Caco-2 (cell line): ENCODE measurements at regions not wholly inside any gene's neighbourhood (a gene's known extent, or its start where the extent isn't known, plus 50 kb on each side); places are given as distances from the start of the nearest gene placed in this dataset.

Source experiments
- BruUV-seq: library from RNA; stranded (reverse); fragments of 400-500 nt; replicated peaks from 2 replicates; lab custom pipeline; 2021; lab: Mats Ljungman, UMichigan
- CTCF ChIA-PET: fragments of 300-600 bp; sonication (Branson Sonifier 250); formaldehyde crosslinking; loops from one replicate; lab custom pipeline; 2022; ENCODE audit warnings: antibody characterized with exemption; lab: Charles Lee
- POLR2A ChIA-PET: fragments of 300-600 bp; sonication (Branson Sonifier 250); formaldehyde crosslinking; loops from one replicate; lab custom pipeline; 2022; ENCODE audit warnings: antibody characterized with exemption; lab: Charles Lee
- DNase-seq, 2 experiments: peaks; one replicate each; pipeline versions ENCODE4 v3.0.0 to v3.0.0-alpha.2; 2020 to 2022
- H3K27me3 ChIP-seq: replicated peaks from 2 replicates; pipeline ENCODE4 v1.6.0; 2011; ENCODE audit warnings: low read length; ENCODE audit not compliant: control insufficient read depth, insufficient read depth
- H3K36me3 ChIP-seq: 2 replicates; pipeline ENCODE4 v1.5.1; 2011; ENCODE audit warnings: low read length; ENCODE audit not compliant: control insufficient read depth, insufficient read depth
- H3K4me1 ChIP-seq: fragments of 250-450 bp; sonication (Bioruptor Pico); 2 replicates; pipeline ENCODE4 v1.5.1; 2020; ENCODE audit warnings: mild to moderate bottlenecking
- H3K4me3 ChIP-seq: 2 replicates; pipeline ENCODE4 v1.5.1; 2011; ENCODE audit warnings: low read depth, mild to moderate bottlenecking, control low read depth, low read length
- H3K9me3 ChIP-seq: fragments of 250-450 bp; sonication (Bioruptor Pico); 2 replicates; pipeline ENCODE4 v1.5.1; 2020; ENCODE audit warnings: mild to moderate bottlenecking, moderate library complexity
- H3K27ac Mint-ChIP-seq: one replicate; pipeline ENCODE4 v1.8.0; 2022; ENCODE audit warnings: mixed read lengths; ENCODE audit not compliant: unreplicated experiment
- H3K27me3 Mint-ChIP-seq: one replicate; pipeline ENCODE4 v1.8.0; 2022; ENCODE audit warnings: mixed read lengths; ENCODE audit not compliant: insufficient read depth, unreplicated experiment
- H3K36me3 Mint-ChIP-seq: one replicate; pipeline ENCODE4 v1.8.0; 2022; ENCODE audit warnings: mild to moderate bottlenecking, mixed read lengths; ENCODE audit not compliant: insufficient read depth, unreplicated experiment
- H3K4me1 Mint-ChIP-seq: one replicate; pipeline ENCODE4 v1.8.0; 2022; ENCODE audit warnings: low read depth, mixed read lengths; ENCODE audit not compliant: unreplicated experiment
- H3K4me3 Mint-ChIP-seq: one replicate; pipeline ENCODE4 v1.8.0; 2022; ENCODE audit warnings: mild to moderate bottlenecking, moderate library complexity, mixed read lengths; ENCODE audit not compliant: unreplicated experiment
- H3K9me3 Mint-ChIP-seq: one replicate; pipeline ENCODE4 v1.8.0; 2022; ENCODE audit warnings: mixed read lengths; ENCODE audit not compliant: unreplicated experiment
- CTCF ChIP-seq, 2 experiments: fragments of 200-600 bp in 1 of 2; IDR thresholded peaks; 1 replicate in 1 of 2; 2 replicates in 1 of 2; pipeline versions ENCODE4 v1.5.1 to v1.8.0; 2011 to 2022; ENCODE audit warnings: antibody characterized with exemption in 1 of 2, control low read depth in 1 of 2, inconsistent platforms in 1 of 2, low read depth in 1 of 2, low read length in 1 of 2, mild to moderate bottlenecking in 1 of 2, moderate library complexity in 1 of 2; ENCODE audit not compliant: insufficient read depth in 1 of 2, severe bottlenecking in 1 of 2, unreplicated experiment in 1 of 2
- intact Hi-C: fragments of 100-400 bp; cut with micrococcal nuclease; formaldehyde crosslinking; loops from one replicate; pipeline ENCODE4 v1.10.0; 2022; ENCODE audit not compliant: unreplicated experiment

DNA sequence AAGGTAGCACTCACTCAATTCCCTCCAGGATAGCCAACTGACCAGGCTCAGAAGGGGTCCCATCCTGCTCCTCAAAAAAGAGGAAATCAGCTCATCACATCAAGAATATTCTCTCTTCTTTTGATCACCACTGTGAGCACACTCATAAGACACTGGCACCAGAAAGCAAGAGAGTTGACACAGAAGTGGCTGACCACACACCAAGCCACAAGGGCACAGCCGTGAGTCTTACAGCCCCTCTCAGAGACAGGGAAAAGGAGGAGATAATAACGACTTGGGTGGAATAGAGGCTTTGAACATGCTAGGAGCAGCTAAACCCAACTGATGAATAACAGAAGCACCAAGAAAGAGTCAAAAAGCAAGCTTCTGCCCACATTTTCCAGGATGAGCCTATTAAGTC, 249.1 kb upstream of the PREP start:
- TF ChIP-seq CTCF (IDR thresholded peaks at IDR 0.05; ENCODE audit: insufficient read depth in 1 of 2, low read depth in 1 of 2, low read length in 1 of 2, severe bottlenecking in 1 of 2, unreplicated experiment in 1 of 2) = no peak
- CTCF ChIA-PET = no interaction called here
- Mint-ChIP-seq H3K4me3 (no peak overlapping the region), H3K27ac (no peak overlapping the region), H3K9me3 (peaks cover 5% of the 10 kb centered on the region), H3K27me3 (no peaks in the 10 kb centered on the region), H3K36me3 (no peaks in the 10 kb centered on the region), H3K4me1 (peaks cover 3% of the 10 kb centered on the region)
- DNase-seq = no peak
- POLR2A ChIA-PET = no interaction called here
- H3K9me3 ChIP-seq = peaks cover 5% of the 10 kb centered on the region; the same call in 1 of the 2 replicates
- H3K4me3 ChIP-seq = no peak overlapping the region
- 0 out of 2 replicates have a peak, but pooled peaks cover 5% of the 10 kb centered on the region for H3K4me1 ChIP-seq
- intact Hi-C loops = no loop called here
- no TSS peak for BruUV-seq
- H3K27me3 ChIP-seq = no peaks in the 10 kb centered on the region
- no peaks in the 10 kb centered on the region for H3K36me3 ChIP-seq

DNA sequence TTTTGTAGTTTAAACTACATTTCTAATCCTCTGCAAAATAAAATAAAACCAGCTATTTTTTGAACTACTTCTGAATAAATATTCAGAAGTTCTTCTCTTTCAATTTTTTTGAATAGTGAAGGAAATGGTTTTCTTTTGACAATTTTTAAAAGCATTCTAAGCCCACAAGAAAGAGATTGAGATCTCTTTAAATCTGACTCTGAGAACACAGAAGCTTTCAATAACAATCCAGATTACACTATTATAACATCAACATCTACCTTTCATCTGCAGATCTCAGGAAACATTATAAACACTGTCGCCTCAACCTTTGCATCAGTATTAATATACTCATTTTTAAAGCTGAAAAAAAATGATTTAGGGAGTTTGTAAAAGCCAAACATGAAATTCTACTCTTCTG, 247.5 kb upstream of the PREP start:
- no peak for TF ChIP-seq CTCF (IDR thresholded peaks at IDR 0.05; ENCODE audit: insufficient read depth in 1 of 2, low read depth in 1 of 2, low read length in 1 of 2, severe bottlenecking in 1 of 2, unreplicated experiment in 1 of 2)

GRCh38 chr6:105649192-105649591, 246.3 kb upstream of the PREP start:
- Mint-ChIP-seq H3K27me3 (no peaks in the 10 kb centered on the region), H3K4me3 (no peak overlapping the region), H3K36me3 (no peaks in the 10 kb centered on the region), H3K4me1 (no peaks in the 10 kb centered on the region), H3K9me3 (no peaks in the 10 kb centered on the region), H3K27ac (no peak overlapping the region)
- peaks cover 16% of the 10 kb centered on the region; the same call in 1 of the 2 replicates for H3K4me1 ChIP-seq
- no TSS peak for BruUV-seq
- ChIA-PET CTCF (no interaction called here), POLR2A (no interaction called here)
- no peak for DNase-seq
- no peak for TF ChIP-seq CTCF (IDR thresholded peaks at IDR 0.05; ENCODE audit: insufficient read depth in 1 of 2, low read depth in 1 of 2, low read length in 1 of 2, severe bottlenecking in 1 of 2, unreplicated experiment in 1 of 2)
- H3K36me3 ChIP-seq = no peaks in the 10 kb centered on the region
- no peak overlapping the region for H3K4me3 ChIP-seq
- H3K9me3 ChIP-seq = no peaks in the 10 kb centered on the region
- intact Hi-C loops = no loop called here
- no peaks in the 10 kb centered on the region for H3K27me3 ChIP-seq

More for the DNA sequence above, 247.5 kb upstream of the PREP start:
- Histone ChIP-seq H3K27me3 (no peaks in the 10 kb centered on the region), H3K4me3 (no peak overlapping the region), H3K4me1 (peaks cover 9% of the 10 kb centered on the region; the same call in 1 of the 2 replicates), H3K9me3 (peaks cover 5% of the 10 kb centered on the region; the same call in 1 of the 2 replicates), H3K36me3 (no peaks in the 10 kb centered on the region)
- Mint-ChIP-seq H3K27me3 (no peaks in the 10 kb centered on the region), H3K36me3 (no peaks in the 10 kb centered on the region), H3K9me3 (no peaks in the 10 kb centered on the region), H3K4me3 (no peak overlapping the region), H3K27ac (no peak overlapping the region), H3K4me1 (no peaks in the 10 kb centered on the region)
- CTCF ChIA-PET = no interaction called here
- BruUV-seq = no TSS peak
- intact Hi-C loops = no loop called here
- no peak for DNase-seq
- POLR2A ChIA-PET = no interaction called here
